ENCODE measurements at regions not wholly inside any gene's neighbourhood (a gene's known extent, or its start where the extent isn't known, plus 50 kb on each side); places are given as distances from the start of the nearest gene placed in this dataset.
"Not testable (repeated sequence)": the region's sequence is repeated elsewhere in the genome, so short reads cannot be mapped to it uniquely, and the experiment has no call there.

DNA sequence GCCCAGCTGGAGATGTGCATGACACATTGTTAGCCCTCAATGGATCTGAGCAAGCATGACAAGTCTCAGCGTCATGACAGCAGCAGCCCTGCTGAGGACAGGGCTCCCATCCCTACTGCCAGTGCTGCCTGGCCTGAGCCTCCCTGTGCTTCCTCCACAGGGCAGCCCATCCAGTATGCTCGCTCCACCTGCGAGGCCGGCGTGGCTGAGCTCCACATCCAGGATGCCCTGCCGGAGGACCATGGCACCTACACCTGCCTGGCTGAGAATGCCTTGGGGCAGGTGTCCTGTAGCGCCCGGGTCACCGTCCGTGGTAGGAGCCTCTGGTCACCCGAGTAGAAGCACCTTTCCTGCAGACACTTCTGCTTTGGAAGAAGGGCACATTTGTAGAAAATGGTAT is 85.8 kb upstream of the OSBPL11 start:
- Histone ChIP-seq H3K9me3 (ENCODE audit: control insufficient read depth, low read length) (no peaks in the 10 kb centered on the region), H3K27me3 (ENCODE audit: control insufficient read depth, insufficient read depth, low read length) (no peaks in the 10 kb centered on the region), H3K4me3 (ENCODE audit: low read length) (no peak overlapping the region), H3K36me3 (ENCODE audit: control insufficient read depth, insufficient read depth, low read length) (no peaks in the 10 kb centered on the region), H3K4me1 (ENCODE audit: control insufficient read depth, insufficient read depth, low read length) (no peaks in the 10 kb centered on the region), H3K9ac (ENCODE audit: low read length) (no peak overlapping the region)

DNA sequence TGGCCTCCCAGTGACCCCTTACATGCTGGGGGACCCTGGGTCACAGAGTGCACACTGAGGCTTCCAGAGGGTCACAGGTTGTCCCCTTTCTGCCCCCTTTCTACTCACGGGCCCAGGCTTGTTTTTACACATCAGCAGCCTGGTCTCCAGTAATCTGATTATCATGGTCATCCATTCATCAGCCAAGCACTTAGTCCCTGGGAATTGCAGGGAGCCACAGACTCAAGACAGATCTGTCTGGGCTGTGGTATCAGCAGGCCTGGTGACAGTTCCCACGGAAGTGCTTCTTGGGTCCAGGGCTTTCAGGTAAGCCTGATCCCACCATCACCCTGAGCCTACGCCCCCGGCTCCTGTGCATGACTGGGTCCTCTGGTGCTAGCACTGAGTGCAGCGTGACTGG is 86.6 kb upstream of the OSBPL11 start:
- not testable (repeated sequence) for H3K9me3 ChIP-seq (ENCODE audit: control insufficient read depth, low read length); H3K36me3 ChIP-seq (ENCODE audit: control insufficient read depth, insufficient read depth, low read length); H3K27me3 ChIP-seq (ENCODE audit: control insufficient read depth, insufficient read depth, low read length); H3K4me3 ChIP-seq (ENCODE audit: low read length); H3K9ac ChIP-seq (ENCODE audit: low read length); H3K4me1 ChIP-seq (ENCODE audit: control insufficient read depth, insufficient read depth, low read length)

DNA sequence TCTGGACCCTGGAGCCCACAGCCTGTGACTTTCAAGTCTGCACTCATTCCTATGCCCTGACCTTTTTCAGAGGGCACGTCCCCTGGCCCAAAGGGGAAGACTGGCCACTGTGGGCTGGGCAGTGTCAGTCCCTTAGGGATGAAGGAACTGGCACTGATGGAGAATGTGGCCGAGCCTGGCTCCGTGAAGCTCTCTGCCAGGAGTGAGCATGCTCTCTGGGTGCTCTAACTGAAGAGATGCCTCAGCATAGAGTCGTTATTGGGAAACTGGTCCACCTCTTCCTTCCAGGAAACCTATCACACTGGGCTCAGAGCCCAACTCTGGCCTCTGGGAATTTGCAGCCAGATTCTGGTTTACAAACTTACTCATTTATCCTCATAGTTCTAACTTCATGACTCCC is 87.3 kb upstream of the OSBPL11 start:
- not testable (repeated sequence) for H3K36me3 ChIP-seq (ENCODE audit: control insufficient read depth, insufficient read depth, low read length); H3K4me1 ChIP-seq (ENCODE audit: control insufficient read depth, insufficient read depth, low read length)

DNA sequence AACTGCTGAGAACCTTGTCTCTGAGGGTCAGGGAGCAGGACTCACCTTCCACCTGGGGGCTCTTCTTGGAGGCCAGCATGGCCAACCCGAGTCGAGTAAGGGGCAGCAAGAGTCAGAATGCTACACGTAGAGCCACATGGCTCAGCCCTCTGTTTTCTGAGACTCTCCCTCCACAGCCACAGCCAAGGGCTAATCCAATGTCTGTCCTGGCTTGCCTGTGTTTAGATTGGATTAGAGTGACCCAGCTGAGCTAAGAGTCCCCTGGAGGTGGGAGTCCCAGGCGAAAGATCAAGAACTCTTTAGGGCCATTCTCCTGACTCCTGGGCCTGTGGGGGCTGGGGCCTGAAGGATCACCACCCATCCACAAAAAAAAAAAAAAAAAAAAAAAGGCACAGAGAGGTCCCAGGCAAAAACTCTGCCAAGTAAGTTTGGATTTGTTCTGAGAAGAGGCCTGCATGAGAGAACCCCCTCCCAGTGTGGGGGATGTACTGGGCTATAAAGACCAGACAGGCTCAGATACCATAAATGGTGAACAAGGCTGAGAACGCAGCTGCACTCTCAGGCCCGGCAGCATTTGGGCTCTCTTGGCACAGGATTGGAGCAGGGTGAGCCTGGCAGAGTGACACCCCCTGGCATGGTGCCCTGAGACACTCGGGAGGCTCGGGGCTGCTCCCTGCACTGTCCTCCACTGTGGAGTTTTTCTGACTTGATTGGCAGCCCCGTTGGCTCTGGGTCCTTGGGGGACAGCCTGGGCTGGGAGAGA is 88.0 kb upstream of the OSBPL11 start:
- H3K4me3 ChIP-seq (ENCODE audit: low read length) = no peak overlapping the region
- no peaks in the 10 kb centered on the region for H3K9me3 ChIP-seq (ENCODE audit: control insufficient read depth, low read length)
- no peak overlapping the region for H3K9ac ChIP-seq (ENCODE audit: low read length)
- H3K36me3 ChIP-seq (ENCODE audit: control insufficient read depth, insufficient read depth, low read length) = no peaks in the 10 kb centered on the region
- no peaks in the 10 kb centered on the region for H3K27me3 ChIP-seq (ENCODE audit: control insufficient read depth, insufficient read depth, low read length)
- H3K4me1 ChIP-seq (ENCODE audit: control insufficient read depth, insufficient read depth, low read length) = no peaks in the 10 kb centered on the region

More for the DNA sequence above, 87.3 kb upstream of the OSBPL11 start:
- H3K27me3 ChIP-seq (ENCODE audit: control insufficient read depth, insufficient read depth, low read length); H3K9me3 ChIP-seq (ENCODE audit: control insufficient read depth, low read length); H3K4me3 ChIP-seq (ENCODE audit: low read length); H3K9ac ChIP-seq (ENCODE audit: low read length): not testable (repeated sequence)

DNA sequence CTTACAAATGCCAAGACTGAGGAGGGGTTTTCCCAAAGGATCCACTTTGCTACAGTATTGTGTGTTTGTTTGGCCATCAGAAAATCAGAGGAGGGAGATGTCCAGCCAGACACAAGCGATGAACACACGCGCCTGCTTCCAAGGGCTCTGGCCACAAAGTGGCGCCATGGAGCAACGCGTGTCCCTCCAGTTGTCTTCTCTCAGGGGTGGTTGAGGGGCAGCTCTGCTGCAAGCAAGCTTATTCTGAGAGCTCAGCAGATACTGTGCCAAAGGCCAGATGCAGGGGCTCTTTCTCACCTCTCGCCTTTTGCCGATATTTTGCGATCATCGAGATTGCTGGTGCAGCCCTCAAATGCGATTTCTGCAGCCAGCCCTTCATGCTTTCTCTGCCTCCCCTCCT is 88.9 kb upstream of the OSBPL11 start:
- Histone ChIP-seq H3K4me1 (ENCODE audit: control insufficient read depth, insufficient read depth, low read length) (no peaks in the 10 kb centered on the region), H3K9ac (ENCODE audit: low read length) (no peak overlapping the region), H3K4me3 (ENCODE audit: low read length) (no peak overlapping the region), H3K27me3 (ENCODE audit: control insufficient read depth, insufficient read depth, low read length) (no peaks in the 10 kb centered on the region), H3K36me3 (ENCODE audit: control insufficient read depth, insufficient read depth, low read length) (no peaks in the 10 kb centered on the region), H3K9me3 (ENCODE audit: control insufficient read depth, low read length) (no peaks in the 10 kb centered on the region)

DNA sequence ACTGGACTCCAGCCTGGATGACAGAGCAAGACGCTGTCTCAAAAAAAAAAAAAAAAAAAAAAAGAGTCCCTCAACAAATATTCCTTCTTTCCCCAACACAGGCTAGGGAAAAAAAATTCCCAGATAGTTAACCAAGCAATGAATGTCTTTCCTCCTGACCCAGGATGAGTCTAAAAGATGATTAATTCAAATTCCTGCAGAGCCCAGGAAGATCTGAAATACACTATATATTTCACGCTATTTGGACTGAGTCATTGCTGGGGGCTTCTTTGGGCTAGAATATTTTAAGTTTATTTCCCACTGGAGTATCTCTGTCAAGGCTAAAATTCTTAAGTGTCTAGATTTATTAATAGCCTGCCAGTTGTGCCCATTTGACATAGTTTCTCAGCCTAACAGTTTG is 90.4 kb upstream of the OSBPL11 start:
- H3K9me3 ChIP-seq (ENCODE audit: control insufficient read depth, low read length); H3K27me3 ChIP-seq (ENCODE audit: control insufficient read depth, insufficient read depth, low read length); H3K4me3 ChIP-seq (ENCODE audit: low read length); H3K36me3 ChIP-seq (ENCODE audit: control insufficient read depth, insufficient read depth, low read length); H3K9ac ChIP-seq (ENCODE audit: low read length); H3K4me1 ChIP-seq (ENCODE audit: control insufficient read depth, insufficient read depth, low read length): not testable (repeated sequence)

DNA sequence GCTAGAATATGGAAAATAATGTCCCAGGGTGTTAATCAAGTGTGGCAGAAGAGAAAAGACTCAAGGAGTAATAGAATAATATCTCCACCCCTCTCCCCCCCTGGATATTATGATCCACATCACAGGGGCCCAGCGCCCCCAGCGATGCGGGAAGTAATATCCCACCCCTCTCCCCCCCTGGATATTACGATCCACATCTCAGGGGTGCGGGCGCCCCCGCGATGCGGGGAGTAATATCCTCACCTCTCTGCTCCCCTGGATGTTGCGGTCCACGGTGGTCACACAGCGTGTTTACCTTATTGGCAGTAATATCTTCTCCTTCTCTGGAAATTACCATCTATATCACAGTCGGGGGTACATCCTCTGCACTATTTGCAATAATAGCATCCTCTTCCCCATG is 97.1 kb upstream of the OSBPL11 start:
- H3K4me1 ChIP-seq (ENCODE audit: control insufficient read depth, insufficient read depth, low read length) = peaks cover 4% of the 10 kb centered on the region
- H3K27me3 ChIP-seq (ENCODE audit: control insufficient read depth, insufficient read depth, low read length) = no peaks in the 10 kb centered on the region
- no peaks in the 10 kb centered on the region for H3K36me3 ChIP-seq (ENCODE audit: control insufficient read depth, insufficient read depth, low read length)
- no peaks in the 10 kb centered on the region for H3K9me3 ChIP-seq (ENCODE audit: control insufficient read depth, low read length)
- no peak overlapping the region for H3K9ac ChIP-seq (ENCODE audit: low read length)
- H3K4me3 ChIP-seq (ENCODE audit: low read length) = no peak overlapping the region

DNA sequence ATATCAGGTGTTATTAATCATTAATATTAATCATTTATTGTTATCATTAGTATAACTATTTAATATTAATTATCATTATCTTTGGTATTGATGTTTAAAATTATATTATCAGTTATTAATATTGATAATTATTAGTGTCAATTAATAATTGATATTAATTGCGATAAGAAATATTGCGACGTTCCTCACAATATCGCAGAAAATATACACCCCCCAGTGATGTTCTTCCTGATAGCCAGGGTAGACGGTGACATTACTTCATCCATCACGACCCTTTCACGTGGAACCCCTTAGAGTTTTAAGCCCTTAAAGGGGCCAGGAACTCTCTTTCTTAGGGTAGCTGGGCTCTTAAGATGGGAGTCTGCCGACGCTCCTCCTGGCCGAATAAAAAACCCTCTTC is 98.6 kb upstream of the OSBPL11 start:
- H3K9ac ChIP-seq (ENCODE audit: low read length) = no peak overlapping the region

DNA sequence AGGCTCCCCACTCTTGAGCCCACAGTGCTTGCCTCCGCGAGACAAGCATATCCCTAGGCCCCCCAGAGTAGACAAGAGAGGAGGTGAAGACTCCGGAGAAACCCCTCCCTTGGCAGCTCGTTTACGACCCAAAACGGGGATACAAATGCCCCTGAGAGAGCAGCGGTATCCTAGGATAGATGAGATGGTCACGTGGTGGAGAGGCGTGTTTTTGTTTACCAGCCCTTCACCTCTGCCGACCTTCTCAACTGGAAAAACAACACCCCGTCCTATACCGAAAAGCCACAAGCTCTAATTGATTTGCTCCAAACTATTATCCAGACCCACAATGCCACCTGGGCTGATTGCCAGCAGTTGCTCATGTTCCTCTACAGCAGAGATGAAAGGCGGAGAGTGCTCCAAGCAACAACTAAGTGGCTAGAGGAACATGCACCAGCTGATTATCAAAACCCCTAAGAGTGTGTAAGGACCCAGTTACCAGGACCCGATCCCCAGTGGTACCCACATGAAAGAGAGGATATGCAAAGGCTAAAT is 99.5 kb upstream of the OSBPL11 start:
- H3K9ac ChIP-seq (ENCODE audit: low read length) = no peak overlapping the region
- peaks cover 8% of the 10 kb centered on the region for H3K4me1 ChIP-seq (ENCODE audit: control insufficient read depth, insufficient read depth, low read length)
- H3K27me3 ChIP-seq (ENCODE audit: control insufficient read depth, insufficient read depth, low read length) = no peaks in the 10 kb centered on the region
- no peaks in the 10 kb centered on the region for H3K36me3 ChIP-seq (ENCODE audit: control insufficient read depth, insufficient read depth, low read length)
- H3K4me3 ChIP-seq (ENCODE audit: low read length) = no peak overlapping the region
- no peaks in the 10 kb centered on the region for H3K9me3 ChIP-seq (ENCODE audit: control insufficient read depth, low read length)

More for the DNA sequence above, 98.6 kb upstream of the OSBPL11 start:
- Histone ChIP-seq H3K27me3 (ENCODE audit: control insufficient read depth, insufficient read depth, low read length) (no peaks in the 10 kb centered on the region), H3K4me3 (ENCODE audit: low read length) (no peak overlapping the region), H3K9me3 (ENCODE audit: control insufficient read depth, low read length) (no peaks in the 10 kb centered on the region), H3K4me1 (ENCODE audit: control insufficient read depth, insufficient read depth, low read length) (peaks cover 8% of the 10 kb centered on the region), H3K36me3 (ENCODE audit: control insufficient read depth, insufficient read depth, low read length) (no peaks in the 10 kb centered on the region)

DNA sequence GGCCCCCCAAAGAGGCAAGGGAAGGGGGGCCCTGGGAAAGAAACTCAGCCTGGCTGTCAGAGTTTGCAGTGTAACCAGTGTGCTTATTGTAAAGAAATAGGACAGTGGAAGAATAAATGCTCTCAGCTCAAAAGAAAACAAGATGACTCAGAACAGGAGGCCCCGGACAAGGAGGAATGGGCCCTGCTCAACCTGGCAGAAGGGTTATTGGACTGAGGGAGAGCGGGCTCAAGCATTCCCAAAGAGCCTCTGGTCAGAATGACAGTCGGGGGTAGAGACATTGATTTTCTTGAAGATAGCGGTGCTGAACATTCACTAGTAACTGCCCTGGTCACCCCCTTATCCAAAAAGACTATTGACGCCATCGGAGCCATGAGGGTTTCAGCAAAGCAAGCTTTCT is 100.4 kb upstream of the OSBPL11 start:
- no peaks in the 10 kb centered on the region for H3K36me3 ChIP-seq (ENCODE audit: control insufficient read depth, insufficient read depth, low read length)
- peaks cover 8% of the 10 kb centered on the region for H3K4me1 ChIP-seq (ENCODE audit: control insufficient read depth, insufficient read depth, low read length)
- no peaks in the 10 kb centered on the region for H3K27me3 ChIP-seq (ENCODE audit: control insufficient read depth, insufficient read depth, low read length)

DNA sequence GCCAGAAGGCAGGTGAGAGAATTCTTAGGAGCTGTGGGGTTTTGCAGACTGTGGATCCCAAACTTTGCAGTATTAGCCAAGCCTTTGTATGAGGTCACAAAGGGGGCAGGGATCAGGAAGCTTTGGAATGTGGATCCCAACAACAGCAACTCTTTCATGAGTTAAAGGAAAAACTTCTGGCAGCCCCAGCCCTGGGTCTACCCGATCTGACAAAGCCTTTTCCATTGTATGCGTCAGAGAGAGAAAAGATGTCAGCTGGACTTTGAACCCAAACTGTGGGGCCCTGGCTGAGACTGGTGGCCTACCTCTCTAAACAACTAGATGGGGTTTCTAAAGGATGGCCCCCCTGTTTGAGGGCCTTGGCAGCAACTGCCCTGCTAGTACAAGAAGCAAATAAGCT is 101.8 kb upstream of the OSBPL11 start:
- not testable (repeated sequence) for H3K27me3 ChIP-seq (ENCODE audit: control insufficient read depth, insufficient read depth, low read length); H3K9me3 ChIP-seq (ENCODE audit: control insufficient read depth, low read length); H3K36me3 ChIP-seq (ENCODE audit: control insufficient read depth, insufficient read depth, low read length); H3K4me1 ChIP-seq (ENCODE audit: control insufficient read depth, insufficient read depth, low read length); H3K4me3 ChIP-seq (ENCODE audit: low read length); H3K9ac ChIP-seq (ENCODE audit: low read length)

More for the DNA sequence above, 100.4 kb upstream of the OSBPL11 start:
- no peaks in the 10 kb centered on the region for H3K9me3 ChIP-seq (ENCODE audit: control insufficient read depth, low read length)
- no peak overlapping the region for H3K4me3 ChIP-seq (ENCODE audit: low read length)
- no peak overlapping the region for H3K9ac ChIP-seq (ENCODE audit: low read length)

DNA sequence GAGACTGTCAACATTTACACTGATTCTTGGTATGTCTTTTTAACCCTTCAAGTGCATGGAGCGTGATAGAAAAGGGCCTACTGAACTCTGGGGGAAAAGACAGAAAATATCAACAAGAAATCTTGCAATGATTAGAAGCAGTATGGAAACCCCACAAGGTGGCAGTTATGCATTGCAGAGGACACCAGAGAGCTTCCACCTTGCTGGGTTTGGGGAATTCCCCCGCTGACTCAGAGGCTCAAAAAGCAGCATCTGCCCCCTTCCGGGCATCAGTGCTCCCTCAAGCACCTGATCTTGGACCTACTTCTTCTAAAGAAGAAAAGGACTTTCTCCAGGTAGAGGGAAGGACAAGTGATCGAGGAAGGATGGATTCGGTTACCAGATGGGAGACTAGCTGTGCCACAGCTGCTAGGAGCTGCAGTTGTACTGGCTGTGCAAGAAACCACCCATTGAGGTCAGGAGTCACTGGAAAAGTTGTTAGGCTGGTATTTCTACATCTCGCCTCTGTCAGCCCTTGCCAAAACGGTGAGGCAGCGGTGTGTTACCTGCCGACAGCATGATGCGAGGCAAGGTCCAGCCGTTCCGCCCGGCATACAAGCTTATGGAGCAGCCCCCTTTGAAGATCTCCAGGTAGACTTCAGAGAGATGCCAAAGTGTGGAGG is 102.8 kb upstream of the OSBPL11 start:
- not testable (repeated sequence) for H3K36me3 ChIP-seq (ENCODE audit: control insufficient read depth, insufficient read depth, low read length); H3K9me3 ChIP-seq (ENCODE audit: control insufficient read depth, low read length); H3K27me3 ChIP-seq (ENCODE audit: control insufficient read depth, insufficient read depth, low read length); H3K4me1 ChIP-seq (ENCODE audit: control insufficient read depth, insufficient read depth, low read length); H3K9ac ChIP-seq (ENCODE audit: low read length); H3K4me3 ChIP-seq (ENCODE audit: low read length)
